SK-N-SH (cell line): ENCODE measurements at regions not wholly inside any gene's neighbourhood (a gene's known extent, or its start where the extent isn't known, plus 50 kb on each side); places are given as distances from the start of the nearest gene placed in this dataset.

Experiments used
- EZH2phosphoT487 ChIP-seq: fragments of 200-600 bp; sonication (generic); IDR thresholded peaks from 2 replicates; pipeline ENCODE4 v1.6.1; 2017; ENCODE audit warnings: low read depth, mixed run types, mild to moderate bottlenecking, antibody characterized with exemption, moderate library complexity, borderline replicate concordance
- IRF3 ChIP-seq: fragments of 150-350 bp; IDR thresholded peaks from 2 replicates; pipeline ENCODE4 v1.6.1; 2016; ENCODE audit warnings: mild to moderate bottlenecking, low read depth, low read length

- no peak for TF ChIP-seq IRF3
- TF ChIP-seq EZH2phosphoT487 = no peak
These were observed 1021.1 kb downstream of the EFNB2 start for GRCh38 chr13:105514401-105514800.
